GM18951 (cell line): ENCODE measurements at regions not wholly inside any gene's neighbourhood (a gene's known extent, or its start where the extent isn't known, plus 50 kb on each side); places are given as distances from the start of the nearest gene placed in this dataset.

Source experiments
- POLR2A ChIP-seq: IDR thresholded peaks from 4 replicates; pipeline ENCODE4 v1.6.1; 2011; ENCODE audit warnings: mild to moderate bottlenecking; ENCODE audit not compliant: insufficient read length, insufficient read depth; ENCODE audit errors: extremely low read depth
- in situ Hi-C: fragments of 300-500 bp; cut with MboI; formaldehyde crosslinking; loops from one replicate; pipeline ENCODE4 v1.12.0; 2022; ENCODE audit warnings: low sequenced_read_pairs, mixed read lengths, inconsistent platforms; ENCODE audit not compliant: unreplicated experiment

DNA sequence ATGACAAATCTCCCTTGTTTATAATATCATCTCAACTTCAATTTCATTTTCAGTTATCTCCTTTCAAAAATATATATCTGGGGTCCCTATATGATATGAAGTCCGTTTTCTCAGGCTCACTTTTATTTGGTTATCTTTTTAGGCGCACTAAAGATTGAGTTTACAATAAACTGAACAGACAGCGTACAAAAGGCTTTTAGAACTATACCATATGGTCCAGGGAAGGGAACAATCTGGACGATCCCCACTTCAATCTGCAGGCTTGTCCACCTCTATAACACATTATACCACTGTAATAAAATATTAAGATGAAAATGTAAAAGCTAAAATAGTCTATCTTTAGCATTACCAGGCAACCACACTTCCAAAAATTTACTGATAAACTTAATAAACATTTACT is 289.9 kb downstream of the ZEB2 start:
- in situ Hi-C loops: no loop called here
- no peak for TF ChIP-seq POLR2A

DNA sequence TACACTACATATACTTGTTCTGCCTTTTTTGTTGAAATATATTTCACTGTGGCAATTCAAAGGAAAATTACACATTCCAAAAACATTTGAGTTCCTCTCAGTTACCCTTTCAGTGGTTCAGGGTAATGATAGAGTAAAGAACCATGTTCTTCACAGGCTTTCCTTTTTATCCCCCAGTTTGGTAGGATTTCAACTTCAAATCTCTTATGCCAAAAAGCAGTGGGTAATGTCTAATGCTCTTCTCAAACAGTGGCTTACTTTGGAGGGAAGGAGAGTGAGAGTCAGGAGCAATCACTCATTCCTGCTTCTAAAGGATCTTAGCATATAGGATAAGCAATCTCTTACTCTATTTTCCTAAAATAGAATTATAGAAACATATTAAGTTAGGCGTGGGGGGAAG is 290.6 kb downstream of the ZEB2 start:
- TF ChIP-seq POLR2A: no peak
- in situ Hi-C loops: no loop called here

DNA sequence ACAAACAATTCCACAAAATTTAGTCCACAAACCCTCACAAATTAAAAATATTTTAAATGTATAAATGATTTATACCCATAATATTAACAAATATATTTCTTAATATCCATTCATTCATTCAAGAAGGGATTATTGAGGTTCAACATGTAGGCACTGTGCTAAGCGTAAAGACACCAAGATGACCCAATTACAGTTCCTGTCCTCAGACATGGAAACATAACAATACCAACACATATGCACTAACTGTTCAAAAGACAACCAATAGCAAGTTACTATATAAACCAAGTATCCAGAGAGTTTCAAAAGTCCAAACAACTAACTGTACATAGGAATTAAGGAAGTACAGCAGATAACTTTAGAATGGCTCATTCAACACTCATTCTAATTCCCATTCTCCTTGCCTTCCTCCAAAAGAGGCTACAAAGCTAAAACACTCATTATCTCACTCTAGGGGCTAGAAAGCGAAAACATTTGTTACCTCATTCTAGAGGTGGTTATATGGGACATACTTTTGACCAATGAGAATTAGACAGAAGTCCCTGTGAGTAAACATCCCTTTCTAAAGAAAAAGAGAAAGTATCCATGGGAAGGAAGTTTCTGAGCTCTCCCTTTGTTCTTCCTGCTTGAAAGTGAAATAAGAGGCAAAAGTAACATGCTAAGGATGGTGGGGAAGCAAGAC is 292.4 kb downstream of the ZEB2 start:
- no peak for TF ChIP-seq POLR2A
- in situ Hi-C loops: no loop called here

- no peak for TF ChIP-seq POLR2A
- in situ Hi-C loops: no loop called here
These were observed 294.8 kb downstream of the ZEB2 start for GRCh38 chr2:144225076-144225475.

DNA sequence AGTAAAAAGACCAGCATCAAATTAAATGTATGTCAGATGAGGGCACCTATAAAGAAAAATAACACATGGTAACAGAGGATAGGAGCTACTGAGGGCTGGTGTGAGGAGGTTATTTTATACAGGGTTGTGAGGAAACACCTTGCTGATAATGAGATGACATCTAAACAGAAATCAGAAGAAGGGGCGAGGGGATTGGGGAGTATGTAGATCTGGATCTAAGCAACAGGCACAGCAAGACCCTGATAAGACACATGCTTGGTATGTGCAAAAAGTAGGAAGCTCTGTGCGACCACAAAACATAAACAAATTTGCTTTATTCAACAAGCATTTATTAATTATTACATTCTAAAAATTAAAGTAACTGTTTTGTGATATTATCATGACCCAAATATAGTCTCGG is 295.4 kb downstream of the ZEB2 start:
- in situ Hi-C loops: no loop called here
- TF ChIP-seq POLR2A: no peak

- in situ Hi-C loops: no loop called here
- no peak for TF ChIP-seq POLR2A
These were observed 299.9 kb downstream of the ZEB2 start for GRCh38 chr2:144219979-144220378.

DNA sequence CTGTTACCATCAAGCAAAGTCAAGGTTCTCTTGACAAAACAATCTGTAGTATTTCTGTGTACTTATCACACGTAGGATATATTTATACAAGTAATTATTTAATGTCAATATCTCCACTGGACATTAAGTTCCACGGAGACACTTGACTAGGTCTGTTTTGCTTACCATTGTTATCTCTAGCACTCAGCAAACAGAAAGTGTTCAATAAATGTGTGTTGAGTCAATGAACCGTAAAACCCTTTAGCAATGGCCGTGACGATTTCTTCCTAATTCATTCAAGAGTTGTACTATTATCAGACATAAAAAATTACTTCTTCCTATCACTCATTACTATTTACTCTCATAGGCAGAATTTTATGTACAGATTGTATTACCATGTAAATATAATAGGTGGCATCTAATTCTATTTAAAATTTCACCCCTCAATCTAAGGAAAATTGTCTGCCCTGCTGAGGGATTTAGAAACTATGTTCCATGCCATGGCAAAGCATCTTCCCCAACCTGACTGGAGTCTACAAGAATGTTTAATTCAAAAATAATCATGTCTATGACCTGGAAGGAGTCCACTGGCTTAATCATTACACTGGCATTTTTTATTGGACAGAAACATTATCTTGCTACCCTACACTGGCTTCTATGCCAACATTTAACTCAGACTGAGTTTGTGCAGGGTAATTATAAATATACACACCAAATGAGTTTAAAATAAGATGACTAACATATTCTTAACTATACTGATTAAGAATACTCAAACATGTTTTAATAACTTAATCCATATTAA is 301.9 kb downstream of the ZEB2 start:
- no peak for TF ChIP-seq POLR2A
- in situ Hi-C loops: no loop called here

DNA sequence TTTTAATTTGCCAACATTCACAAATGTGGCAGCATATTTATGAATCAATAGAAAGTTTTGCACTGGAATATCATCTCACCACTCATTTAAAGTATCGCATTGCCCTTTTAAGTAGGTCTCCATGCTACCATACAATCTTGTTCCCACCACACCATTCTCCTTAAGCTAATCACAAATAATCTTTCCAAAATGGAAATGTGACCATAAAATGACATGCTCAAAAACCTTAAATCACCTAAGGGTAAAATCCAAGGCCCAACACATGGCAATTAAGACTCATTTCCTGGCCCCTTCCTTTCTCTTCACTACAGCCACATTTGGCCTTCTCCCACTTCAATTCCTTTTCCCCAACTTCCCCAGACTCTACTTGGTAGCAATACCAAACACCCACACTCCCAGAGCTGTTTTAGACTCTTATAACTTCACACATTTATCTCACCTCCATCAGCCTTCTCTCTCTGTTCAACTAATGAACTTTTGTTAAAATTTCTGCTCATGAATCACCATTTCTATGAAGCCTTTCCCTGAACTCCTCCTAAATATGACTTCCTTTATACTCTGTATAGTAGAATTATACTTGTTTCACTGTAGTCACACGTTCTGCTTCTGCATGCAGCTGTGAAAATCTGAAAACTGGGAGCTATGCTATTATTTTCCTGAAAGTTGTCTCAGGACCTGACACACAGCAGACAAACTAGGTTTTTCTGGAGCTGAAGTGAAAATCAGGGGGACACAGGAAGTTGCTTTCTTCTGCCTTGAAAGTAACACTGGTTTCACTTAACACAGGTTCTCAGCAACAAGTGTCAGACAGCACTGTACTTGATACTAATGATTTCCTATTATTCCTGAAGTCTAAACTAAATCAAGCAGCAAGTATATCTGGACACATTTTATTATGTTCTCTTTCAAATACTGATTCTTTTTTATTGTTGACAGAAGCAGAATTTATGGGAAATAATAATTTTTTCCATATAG is 303.9 kb downstream of the ZEB2 start:
- TF ChIP-seq POLR2A: no peak
- in situ Hi-C loops: no loop called here

DNA sequence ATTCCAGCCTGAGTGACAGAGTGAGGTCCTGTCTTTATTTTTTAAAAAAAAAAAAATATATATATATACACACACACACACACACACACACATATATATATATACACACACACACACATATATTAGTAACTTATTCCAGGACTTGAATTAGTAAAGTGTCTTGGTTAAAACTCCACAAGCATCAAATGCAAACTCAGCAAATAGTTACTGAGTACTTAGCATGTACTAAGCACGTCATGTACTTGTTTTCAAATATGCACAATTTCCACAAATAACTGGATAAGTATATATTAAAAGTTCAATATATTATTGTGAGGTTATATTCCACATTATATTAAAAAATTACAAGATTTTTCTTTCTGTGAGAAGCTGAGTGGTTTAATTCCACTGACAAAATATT is 304.7 kb downstream of the ZEB2 start:
- in situ Hi-C loops: no loop called here

GRCh38 chr2:144213797-144214196 is 306.1 kb downstream of the ZEB2 start:
- no peak for TF ChIP-seq POLR2A
- in situ Hi-C loops: no loop called here

More for the DNA sequence above, 304.7 kb downstream of the ZEB2 start:
- no peak for TF ChIP-seq POLR2A

GRCh38 chr2:144211826-144212225 is 308.1 kb downstream of the ZEB2 start:
- in situ Hi-C loops: no loop called here
- TF ChIP-seq POLR2A: no peak

DNA sequence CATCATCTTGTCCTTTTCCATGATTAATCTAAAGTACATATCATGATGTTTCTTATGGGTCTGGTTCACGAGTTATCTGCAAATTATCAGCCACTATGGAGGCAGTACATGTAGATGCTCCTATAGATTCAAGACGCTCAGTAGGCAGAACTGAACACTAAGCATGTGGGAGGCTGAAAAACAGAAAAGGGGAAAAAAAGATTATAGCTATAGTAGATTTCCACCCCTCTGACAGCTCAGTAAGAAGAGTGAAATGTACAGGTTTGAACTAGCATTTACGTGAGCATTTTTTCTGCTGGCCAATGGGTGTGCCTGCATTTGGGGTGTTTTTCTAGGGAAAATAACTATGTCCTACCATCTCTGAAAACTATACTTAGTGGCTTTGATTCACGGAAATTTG is 308.9 kb downstream of the ZEB2 start:
- in situ Hi-C loops: no loop called here
- TF ChIP-seq POLR2A: no peak

- in situ Hi-C loops: no loop called here
- TF ChIP-seq POLR2A: no peak
These were observed 309.8 kb downstream of the ZEB2 start for GRCh38 chr2:144210076-144210475.

GRCh38 chr2:144208924-144209323 is 311.0 kb downstream of the ZEB2 start:
- TF ChIP-seq POLR2A: no peak

DNA sequence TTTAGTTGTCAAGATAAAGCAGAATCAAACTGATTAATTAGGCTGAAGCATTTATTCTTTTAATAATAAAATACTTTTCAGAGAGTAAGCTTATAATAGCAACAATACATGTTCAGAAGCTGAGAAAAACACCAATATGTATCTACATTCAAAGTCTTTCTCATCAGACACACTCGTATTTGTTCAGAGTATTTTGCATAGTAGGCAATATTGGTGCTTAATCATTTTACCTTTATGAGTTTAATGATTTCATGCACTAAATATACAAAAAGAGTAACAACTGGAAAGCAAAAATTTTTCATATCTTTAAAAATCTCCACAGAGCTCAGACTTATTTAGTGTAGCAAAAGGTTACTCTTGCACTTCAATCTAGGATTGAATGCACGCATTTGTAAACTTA is 313.9 kb downstream of the ZEB2 start:
- in situ Hi-C loops: no loop called here
- no peak for TF ChIP-seq POLR2A

More at GRCh38 chr2:144208924-144209323, 311.0 kb downstream of the ZEB2 start:
- in situ Hi-C loops: no loop called here
